ENCODE measurements at regions not wholly inside any gene's neighbourhood (a gene's known extent, or its start where the extent isn't known, plus 50 kb on each side); places are given as distances from the start of the nearest gene placed in this dataset.

DNA sequence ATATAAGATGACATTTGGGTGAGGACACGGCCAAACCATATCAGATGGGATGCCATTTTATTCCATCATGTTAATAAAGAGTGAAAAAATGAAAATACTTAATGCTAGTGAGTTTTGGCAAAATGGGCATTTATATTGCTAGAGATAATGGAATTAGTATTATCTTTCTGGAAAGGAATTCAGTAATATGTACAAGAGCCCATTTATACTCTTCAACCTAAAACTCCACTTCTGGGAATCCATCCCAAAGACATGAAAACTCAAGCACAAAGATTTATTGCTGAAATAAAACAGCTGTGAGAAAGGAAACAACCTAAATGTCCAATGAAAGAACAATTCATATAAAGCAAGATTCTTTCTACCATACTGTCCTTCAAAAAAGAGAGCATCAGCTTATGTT, 96.0 kb upstream of the TMEM168 start:
- no peak overlapping the region for H3K9ac ChIP-seq (ENCODE audit: low read length in 2 of 2)
- no peak overlapping the region for H3K27ac ChIP-seq (ENCODE audit: low read length)
- H3K36me3 ChIP-seq (ENCODE audit: control insufficient read depth in 2 of 2, insufficient read depth in 2 of 2, low read length in 2 of 2): no peaks in the 10 kb centered on the region
- no peaks in the 10 kb centered on the region for H3K27me3 ChIP-seq (ENCODE audit: control insufficient read depth in 1 of 2, insufficient read depth in 2 of 2, low read length in 2 of 2)
- no peak overlapping the region for H3K4me3 ChIP-seq (ENCODE audit: low read length in 2 of 2)
- no peaks in the 10 kb centered on the region for H3K4me1 ChIP-seq (ENCODE audit: control insufficient read depth, insufficient read depth, low read length)
- H3K9me3 ChIP-seq (ENCODE audit: control insufficient read depth in 2 of 2, low read length in 2 of 2): no peaks in the 10 kb centered on the region

DNA sequence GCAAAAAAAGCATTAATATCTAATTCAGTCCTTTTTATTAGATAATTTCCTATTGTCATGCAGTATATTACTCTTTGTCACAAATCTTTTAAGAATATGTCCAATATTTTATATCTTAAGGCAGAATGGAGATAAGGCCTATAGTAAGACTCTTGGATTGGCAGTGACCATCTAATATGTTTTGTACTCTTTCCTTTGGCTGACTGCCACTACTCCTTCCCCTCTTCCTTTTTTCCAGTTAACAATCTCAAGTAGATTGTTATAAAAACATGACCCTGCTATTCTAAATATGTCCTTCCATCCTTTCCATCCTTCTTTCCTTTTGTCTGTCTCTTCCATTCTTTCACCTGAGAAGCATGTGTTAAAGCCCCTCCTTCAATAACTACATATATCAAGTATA, 92.8 kb upstream of the TMEM168 start:
- no peak overlapping the region for H3K27ac ChIP-seq (ENCODE audit: low read length)
- H3K9me3 ChIP-seq (ENCODE audit: control insufficient read depth in 2 of 2, low read length in 2 of 2): no peaks in the 10 kb centered on the region
- H3K4me1 ChIP-seq (ENCODE audit: control insufficient read depth, insufficient read depth, low read length): no peaks in the 10 kb centered on the region
- H3K27me3 ChIP-seq (ENCODE audit: control insufficient read depth in 1 of 2, insufficient read depth in 2 of 2, low read length in 2 of 2): no peaks in the 10 kb centered on the region
- no peak overlapping the region for H3K9ac ChIP-seq (ENCODE audit: low read length in 2 of 2)
- no peaks in the 10 kb centered on the region for H3K36me3 ChIP-seq (ENCODE audit: control insufficient read depth in 2 of 2, insufficient read depth in 2 of 2, low read length in 2 of 2)
- no peak overlapping the region for H3K4me3 ChIP-seq (ENCODE audit: low read length in 2 of 2)

DNA sequence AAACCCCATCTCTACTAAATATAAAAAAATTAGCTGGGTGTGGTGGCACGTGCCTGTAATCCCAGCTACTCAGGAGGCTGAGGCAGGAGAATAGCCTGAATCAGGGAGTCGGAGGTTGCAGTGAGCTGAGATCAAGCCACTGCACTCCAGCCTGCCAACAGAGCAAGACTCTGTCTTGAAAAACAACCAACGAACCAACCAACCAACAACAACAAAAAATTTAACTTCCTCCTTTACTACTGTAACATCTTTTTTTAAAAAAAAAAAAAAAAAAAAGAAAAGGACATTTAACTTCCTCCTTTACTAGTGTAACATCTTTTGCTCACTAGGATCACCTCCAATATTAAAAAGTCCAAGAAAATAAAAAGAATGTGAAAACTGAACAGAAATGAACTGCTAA, 92.3 kb upstream of the TMEM168 start:
- Histone ChIP-seq H3K4me1 (ENCODE audit: control insufficient read depth, insufficient read depth, low read length) (no peaks in the 10 kb centered on the region), H3K4me3 (ENCODE audit: low read length in 2 of 2) (no peak overlapping the region), H3K9ac (ENCODE audit: low read length in 2 of 2) (no peak overlapping the region), H3K27ac (ENCODE audit: low read length) (no peak overlapping the region), H3K9me3 (ENCODE audit: control insufficient read depth in 2 of 2, low read length in 2 of 2) (no peaks in the 10 kb centered on the region), H3K36me3 (ENCODE audit: control insufficient read depth in 2 of 2, insufficient read depth in 2 of 2, low read length in 2 of 2) (no peaks in the 10 kb centered on the region), H3K27me3 (ENCODE audit: control insufficient read depth in 1 of 2, insufficient read depth in 2 of 2, low read length in 2 of 2) (no peaks in the 10 kb centered on the region)

DNA sequence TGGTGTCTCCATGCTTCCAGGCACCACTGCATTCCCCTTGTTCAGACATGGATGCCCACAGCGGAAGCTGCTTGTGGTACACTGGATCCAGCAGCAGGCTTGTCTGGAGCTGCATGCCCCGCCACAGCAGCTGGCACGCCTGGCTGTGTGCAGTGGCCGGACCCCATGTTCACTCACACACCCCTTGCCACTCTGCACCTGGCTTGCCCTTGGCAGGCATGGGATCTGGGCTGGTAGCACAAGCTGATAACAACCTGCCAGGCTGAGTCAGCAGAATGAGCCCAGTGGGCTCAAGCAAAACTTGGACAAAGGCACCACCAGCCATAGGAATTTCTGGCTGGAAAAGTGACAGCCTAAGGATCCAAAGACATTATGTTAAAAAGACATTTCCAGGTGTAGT, 91.8 kb upstream of the TMEM168 start:
- no peak overlapping the region for H3K4me3 ChIP-seq (ENCODE audit: low read length in 2 of 2)
- no peak overlapping the region for H3K27ac ChIP-seq (ENCODE audit: low read length)
- no peaks in the 10 kb centered on the region for H3K27me3 ChIP-seq (ENCODE audit: control insufficient read depth in 1 of 2, insufficient read depth in 2 of 2, low read length in 2 of 2)
- no peaks in the 10 kb centered on the region for H3K4me1 ChIP-seq (ENCODE audit: control insufficient read depth, insufficient read depth, low read length)
- H3K9ac ChIP-seq (ENCODE audit: low read length in 2 of 2): no peak overlapping the region
- no peaks in the 10 kb centered on the region for H3K36me3 ChIP-seq (ENCODE audit: control insufficient read depth in 2 of 2, insufficient read depth in 2 of 2, low read length in 2 of 2)
- H3K9me3 ChIP-seq (ENCODE audit: control insufficient read depth in 2 of 2, low read length in 2 of 2): no peaks in the 10 kb centered on the region

DNA sequence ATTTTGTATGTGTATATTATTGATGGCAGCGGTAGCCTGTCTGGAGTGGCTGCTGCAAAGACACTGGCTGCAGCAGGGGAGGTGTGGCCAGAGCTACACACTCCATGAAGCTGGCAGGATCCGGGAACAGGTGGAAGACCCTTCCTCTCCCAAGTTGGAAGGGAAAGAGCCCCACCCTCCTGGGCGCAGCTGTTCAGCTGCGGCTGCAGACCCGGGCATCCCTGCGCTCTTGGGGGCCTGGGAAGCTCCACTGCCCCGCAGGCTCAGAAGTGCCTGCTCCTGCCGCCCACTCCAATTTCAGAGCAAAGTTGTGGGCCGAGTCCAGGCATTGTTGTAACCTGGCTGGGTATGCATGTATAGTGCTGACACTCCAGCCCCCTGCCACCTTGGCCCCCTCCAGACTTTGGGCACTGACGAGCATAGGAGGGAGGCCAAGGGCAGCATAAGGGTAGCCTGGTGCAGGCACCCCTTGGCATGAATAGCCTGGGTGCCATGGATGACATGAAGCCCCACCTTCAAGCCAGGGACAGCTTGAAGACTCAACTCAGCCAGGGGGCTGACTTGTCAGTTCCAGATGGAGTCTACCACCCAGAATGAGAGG, 90.7 kb upstream of the TMEM168 start:
- Histone ChIP-seq H3K9ac (ENCODE audit: low read length in 2 of 2) (no peak overlapping the region), H3K4me3 (ENCODE audit: low read length in 2 of 2) (no peak overlapping the region), H3K36me3 (ENCODE audit: control insufficient read depth in 2 of 2, insufficient read depth in 2 of 2, low read length in 2 of 2) (no peaks in the 10 kb centered on the region), H3K4me1 (ENCODE audit: control insufficient read depth, insufficient read depth, low read length) (no peaks in the 10 kb centered on the region), H3K27ac (ENCODE audit: low read length) (no peak overlapping the region), H3K27me3 (ENCODE audit: control insufficient read depth in 1 of 2, insufficient read depth in 2 of 2, low read length in 2 of 2) (no peaks in the 10 kb centered on the region), H3K9me3 (ENCODE audit: control insufficient read depth in 2 of 2, low read length in 2 of 2) (no peaks in the 10 kb centered on the region)

DNA sequence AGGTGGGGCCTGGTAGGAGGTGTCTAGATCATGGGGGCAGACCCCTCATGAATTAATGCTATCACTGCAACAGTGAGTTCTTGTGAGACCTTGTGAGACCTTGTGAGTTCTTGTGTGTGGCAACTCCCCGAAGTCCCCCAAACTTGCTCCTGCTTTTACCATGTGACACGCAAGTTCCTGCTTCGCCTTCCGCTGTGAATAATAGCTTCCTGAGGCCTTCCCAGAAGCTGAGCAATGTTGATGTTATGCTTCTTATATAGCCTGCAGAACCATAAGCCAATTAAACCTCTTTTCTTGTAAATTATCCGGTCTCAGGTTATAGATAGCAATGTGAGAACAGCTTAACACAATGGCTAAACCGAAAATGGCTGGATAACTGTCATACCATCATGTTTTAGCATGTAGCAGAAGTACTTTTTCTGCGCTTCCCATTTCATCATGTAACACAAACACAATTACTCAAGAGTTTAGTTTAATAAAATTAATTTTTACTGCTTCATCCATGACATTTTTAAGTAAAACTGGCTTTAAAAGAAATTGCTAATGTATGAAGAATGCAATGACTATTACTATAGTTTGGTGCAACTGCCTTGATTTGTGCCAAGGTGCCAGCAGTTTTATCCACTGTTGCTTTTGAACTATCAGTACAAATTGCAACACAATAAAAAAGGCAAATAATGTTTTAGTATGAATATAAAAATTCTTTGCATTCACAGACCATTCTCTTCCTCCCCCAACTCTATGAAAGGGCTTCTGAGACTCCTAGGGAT, 87.7 kb upstream of the TMEM168 start:
- no peaks in the 10 kb centered on the region for H3K36me3 ChIP-seq (ENCODE audit: control insufficient read depth in 2 of 2, insufficient read depth in 2 of 2, low read length in 2 of 2)
- H3K4me1 ChIP-seq (ENCODE audit: control insufficient read depth, insufficient read depth, low read length): no peaks in the 10 kb centered on the region
- H3K27me3 ChIP-seq (ENCODE audit: control insufficient read depth in 1 of 2, insufficient read depth in 2 of 2, low read length in 2 of 2): no peaks in the 10 kb centered on the region
- no peak overlapping the region for H3K9ac ChIP-seq (ENCODE audit: low read length in 2 of 2)
- no peak overlapping the region for H3K27ac ChIP-seq (ENCODE audit: low read length)
- no peaks in the 10 kb centered on the region for H3K9me3 ChIP-seq (ENCODE audit: control insufficient read depth in 2 of 2, low read length in 2 of 2)
- no peak overlapping the region for H3K4me3 ChIP-seq (ENCODE audit: low read length in 2 of 2)

DNA sequence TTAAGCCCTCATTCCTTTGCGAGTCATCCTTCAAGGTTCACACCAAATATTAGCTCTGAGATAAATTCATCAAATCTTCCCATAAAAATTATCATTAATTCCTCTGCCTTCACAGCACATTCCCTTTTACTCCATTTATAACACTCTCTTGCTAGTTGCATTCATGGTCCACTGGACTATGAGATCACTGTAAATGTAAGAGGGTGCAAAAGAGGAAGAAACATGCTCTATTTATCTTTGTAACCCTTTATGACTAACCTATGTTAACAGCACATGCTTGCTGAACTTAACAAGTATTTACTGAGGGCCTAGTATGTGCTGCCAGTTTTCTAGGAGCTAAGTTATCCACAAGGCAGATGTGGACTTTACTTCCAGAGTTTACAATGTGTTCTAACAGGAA, 86.7 kb upstream of the TMEM168 start:
- Histone ChIP-seq H3K27ac (ENCODE audit: low read length) (no peak overlapping the region), H3K4me3 (ENCODE audit: low read length in 2 of 2) (no peak overlapping the region), H3K9ac (ENCODE audit: low read length in 2 of 2) (no peak overlapping the region)

DNA sequence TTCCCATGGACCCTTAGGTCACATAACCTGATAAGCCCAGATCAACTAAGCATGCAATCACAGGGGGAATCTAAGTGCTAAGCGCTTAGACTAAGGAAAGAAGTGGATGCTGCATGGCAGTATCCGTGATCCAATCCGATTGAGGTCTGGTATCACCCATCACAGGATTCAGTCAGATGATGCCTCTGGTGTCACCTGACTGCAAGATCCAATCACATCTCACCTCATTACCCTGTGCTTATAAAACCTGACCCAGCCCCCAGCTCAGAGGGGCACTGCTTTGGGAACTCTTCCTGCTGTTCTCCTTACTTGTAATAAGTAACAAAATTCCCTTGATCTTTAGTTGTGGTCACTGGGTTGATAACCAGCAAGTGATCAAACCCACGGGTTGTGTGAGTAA, 84.7 kb upstream of the TMEM168 start:
- Histone ChIP-seq H3K27me3 (ENCODE audit: control insufficient read depth in 1 of 2, insufficient read depth in 2 of 2, low read length in 2 of 2) (no peaks in the 10 kb centered on the region), H3K4me1 (ENCODE audit: control insufficient read depth, insufficient read depth, low read length) (no peaks in the 10 kb centered on the region), H3K4me3 (ENCODE audit: low read length in 2 of 2) (no peak overlapping the region), H3K36me3 (ENCODE audit: control insufficient read depth in 2 of 2, insufficient read depth in 2 of 2, low read length in 2 of 2) (no peaks in the 10 kb centered on the region), H3K9me3 (ENCODE audit: control insufficient read depth in 2 of 2, low read length in 2 of 2) (no peaks in the 10 kb centered on the region), H3K9ac (ENCODE audit: low read length in 2 of 2) (no peak overlapping the region), H3K27ac (ENCODE audit: low read length) (no peak overlapping the region)

More for the DNA sequence above, 86.7 kb upstream of the TMEM168 start:
- no peaks in the 10 kb centered on the region for H3K4me1 ChIP-seq (ENCODE audit: control insufficient read depth, insufficient read depth, low read length)
- H3K27me3 ChIP-seq (ENCODE audit: control insufficient read depth in 1 of 2, insufficient read depth in 2 of 2, low read length in 2 of 2): no peaks in the 10 kb centered on the region
- no peaks in the 10 kb centered on the region for H3K36me3 ChIP-seq (ENCODE audit: control insufficient read depth in 2 of 2, insufficient read depth in 2 of 2, low read length in 2 of 2)
- H3K9me3 ChIP-seq (ENCODE audit: control insufficient read depth in 2 of 2, low read length in 2 of 2): no peaks in the 10 kb centered on the region

DNA sequence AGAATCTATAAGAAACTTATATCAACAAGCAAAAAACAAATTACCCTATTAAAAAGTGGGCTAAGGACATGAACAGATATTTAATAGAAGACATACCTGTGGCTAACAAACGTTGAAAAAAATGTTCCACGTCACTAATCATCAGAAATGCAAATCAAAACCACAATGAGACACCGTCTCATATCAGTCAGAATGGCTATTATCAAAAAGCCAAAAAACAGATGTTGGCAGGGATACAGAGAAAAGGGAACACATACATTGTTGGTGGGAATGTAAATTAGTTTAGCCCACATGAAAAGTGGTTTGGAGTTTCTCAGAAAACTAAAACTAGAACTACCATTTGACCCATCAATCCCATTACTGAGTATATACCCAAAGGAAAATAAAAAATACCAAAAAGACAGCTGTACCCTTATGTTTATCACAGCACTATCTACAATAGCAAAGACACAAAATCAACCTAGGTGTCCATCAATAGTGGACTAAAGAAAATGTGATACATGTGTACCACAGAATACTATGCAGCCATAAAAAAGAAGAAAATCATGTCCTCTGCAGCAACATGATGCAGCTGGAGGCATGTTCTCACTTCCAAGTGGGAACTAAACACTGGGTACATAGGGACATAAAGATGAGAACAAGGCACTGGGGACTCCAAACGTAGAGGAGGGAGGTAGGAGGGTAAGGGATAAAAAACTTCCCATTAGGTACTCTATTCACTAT, 83.8 kb upstream of the TMEM168 start:
- Histone ChIP-seq H3K27me3 (ENCODE audit: control insufficient read depth in 1 of 2, insufficient read depth in 2 of 2, low read length in 2 of 2) (no peaks in the 10 kb centered on the region), H3K4me1 (ENCODE audit: control insufficient read depth, insufficient read depth, low read length) (no peaks in the 10 kb centered on the region), H3K27ac (ENCODE audit: low read length) (no peak overlapping the region), H3K4me3 (ENCODE audit: low read length in 2 of 2) (no peak overlapping the region), H3K9me3 (ENCODE audit: control insufficient read depth in 2 of 2, low read length in 2 of 2) (no peaks in the 10 kb centered on the region), H3K9ac (ENCODE audit: low read length in 2 of 2) (no peak overlapping the region), H3K36me3 (ENCODE audit: control insufficient read depth in 2 of 2, insufficient read depth in 2 of 2, low read length in 2 of 2) (no peaks in the 10 kb centered on the region)

DNA sequence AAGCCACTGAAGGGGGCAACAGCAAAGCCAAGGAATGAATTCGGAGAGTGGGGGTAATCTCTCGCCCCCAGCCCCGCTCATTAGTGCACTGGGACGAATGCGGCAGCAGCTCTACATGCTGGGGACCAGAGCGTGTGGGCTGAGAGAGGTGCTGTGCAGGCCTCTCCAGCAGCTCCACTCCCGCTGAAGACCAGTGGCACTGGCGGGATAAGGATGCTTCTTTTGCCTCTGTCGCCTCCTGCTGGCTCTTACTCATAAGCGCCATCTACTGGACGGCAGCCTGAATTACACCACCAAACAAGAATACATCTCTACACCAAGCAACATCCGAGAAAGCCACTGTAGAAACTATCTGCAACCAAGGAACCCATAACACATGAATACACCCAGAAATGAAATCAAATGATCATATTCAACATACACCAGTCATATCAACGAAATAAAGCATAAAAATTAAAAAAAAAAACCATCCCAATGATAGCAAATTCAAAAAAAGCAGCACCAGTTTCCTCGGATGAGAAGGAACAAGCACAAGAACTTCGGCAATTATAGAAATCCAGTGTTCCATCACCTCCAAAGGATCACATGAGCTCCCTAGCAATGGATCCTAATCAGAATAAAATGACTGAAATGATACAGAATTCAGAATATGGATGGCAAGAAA, 79.0 kb upstream of the TMEM168 start:
- Histone ChIP-seq H3K27ac (ENCODE audit: low read length) (no peak overlapping the region), H3K36me3 (ENCODE audit: control insufficient read depth in 2 of 2, insufficient read depth in 2 of 2, low read length in 2 of 2) (no peaks in the 10 kb centered on the region), H3K9ac (ENCODE audit: low read length in 2 of 2) (no peak overlapping the region), H3K4me1 (ENCODE audit: control insufficient read depth, insufficient read depth, low read length) (no peaks in the 10 kb centered on the region), H3K9me3 (ENCODE audit: control insufficient read depth in 2 of 2, low read length in 2 of 2) (no peaks in the 10 kb centered on the region), H3K27me3 (ENCODE audit: control insufficient read depth in 1 of 2, insufficient read depth in 2 of 2, low read length in 2 of 2) (no peaks in the 10 kb centered on the region), H3K4me3 (ENCODE audit: low read length in 2 of 2) (no peak overlapping the region)

Data from stomach smooth muscle (tissue), 2 donors.